NT2/D1 (cell line): ENCODE measurements at regions not wholly inside any gene's neighbourhood (a gene's known extent, or its start where the extent isn't known, plus 50 kb on each side); places are given as distances from the start of the nearest gene placed in this dataset.

Experiments used
- DNase-seq: peaks from one replicate; pipeline ENCODE4 v3.0.0-alpha.2; 2011; ENCODE audit warnings: low read depth, low spot score
- H3K27me3 ChIP-seq: 2 replicates; pipeline ENCODE4 v1.6.0; 2011; ENCODE audit warnings: mild to moderate bottlenecking; ENCODE audit not compliant: insufficient read length, insufficient read depth
- H3K36me3 ChIP-seq: 2 replicates; pipeline ENCODE4 v1.6.1; 2011; ENCODE audit warnings: mild to moderate bottlenecking, low read length, mixed read lengths; ENCODE audit not compliant: insufficient read depth, insufficient read length
- H3K4me1 ChIP-seq: 2 replicates; pipeline ENCODE4 v1.5.1; 2011; ENCODE audit not compliant: insufficient read depth, insufficient read length
- H3K4me3 ChIP-seq: 2 replicates; pipeline ENCODE4 v1.5.1; 2011; ENCODE audit warnings: low read depth; ENCODE audit not compliant: insufficient read length
- H3K9ac ChIP-seq: 2 replicates; pipeline ENCODE4 v1.6.0; 2011; ENCODE audit warnings: low read depth; ENCODE audit not compliant: insufficient read length
- H3K9me3 ChIP-seq: 2 replicates; pipeline ENCODE4 v1.5.1; 2011; ENCODE audit warnings: mild to moderate bottlenecking, low read length; ENCODE audit not compliant: insufficient read depth
- SUZ12 ChIP-seq: IDR thresholded peaks from 2 replicates; pipeline ENCODE4 v1.6.1; 2011; ENCODE audit not compliant: insufficient read length, insufficient read depth; ENCODE audit errors: extremely low read depth
- YY1 ChIP-seq: IDR thresholded peaks from 2 replicates; pipeline ENCODE4 v1.6.1; 2011; ENCODE audit not compliant: insufficient read length, insufficient read depth
- ZNF274 ChIP-seq: IDR thresholded peaks from 2 replicates; pipeline ENCODE4 v1.6.1; 2011; ENCODE audit warnings: mild to moderate bottlenecking, low read depth, low read length

DNA sequence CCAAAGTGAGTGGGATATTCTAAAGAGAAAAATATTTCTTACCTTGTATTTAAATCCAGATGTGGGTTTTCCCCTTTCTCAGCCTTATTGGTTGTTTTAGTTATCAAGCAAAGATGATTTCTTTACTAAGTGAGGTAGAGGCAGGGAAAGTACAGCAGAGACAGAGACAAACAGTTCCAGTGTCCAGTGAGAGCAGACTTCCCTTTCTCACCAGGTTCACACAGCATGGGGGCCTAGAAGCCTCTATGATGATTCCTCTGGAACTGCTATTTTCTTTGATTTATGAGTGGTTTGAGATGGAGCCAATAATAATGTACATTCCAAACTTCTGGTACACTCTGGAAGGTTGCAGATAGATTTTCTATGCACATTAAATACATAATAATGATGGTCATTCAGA lies 234.0 kb upstream of the MARCKS start:
- no peaks in the 10 kb centered on the region for H3K4me1 ChIP-seq
- no peaks in the 10 kb centered on the region for H3K36me3 ChIP-seq
- H3K9ac ChIP-seq, result no peak overlapping the region
- H3K4me3 ChIP-seq, result no peak overlapping the region
- DNase-seq, result no peak
- no peaks in the 10 kb centered on the region for H3K27me3 ChIP-seq
- no peaks in the 10 kb centered on the region for H3K9me3 ChIP-seq
- TF ChIP-seq ZNF274 (no peak), YY1 (no peak), SUZ12 (no peak)

DNA sequence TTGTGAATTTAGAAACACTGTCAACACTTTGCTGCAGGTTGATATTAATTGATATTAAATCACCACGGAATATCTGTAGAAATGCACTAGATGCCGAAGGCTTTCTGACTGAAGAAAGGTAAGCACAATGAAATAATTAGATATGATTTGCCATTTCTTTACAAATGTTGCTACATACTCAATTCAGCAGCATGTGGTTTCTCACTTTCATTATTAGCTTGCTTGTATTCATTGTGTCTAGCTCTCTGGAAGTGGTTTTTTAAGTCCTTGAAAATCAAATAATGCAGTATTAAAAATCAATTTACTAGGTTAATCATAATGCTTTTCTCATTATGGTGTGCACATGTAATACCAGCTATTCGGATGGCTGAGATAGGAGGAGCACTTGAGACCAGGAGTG lies 231.3 kb upstream of the MARCKS start:
- Histone ChIP-seq H3K4me1 (no peaks in the 10 kb centered on the region), H3K4me3 (no peak overlapping the region), H3K36me3 (no peaks in the 10 kb centered on the region), H3K9me3 (no peaks in the 10 kb centered on the region), H3K27me3 (no peaks in the 10 kb centered on the region), H3K9ac (no peak overlapping the region)
- no peak for TF ChIP-seq SUZ12
- no peak for TF ChIP-seq YY1
- TF ChIP-seq ZNF274, result no peak
- DNase-seq, result no peak

- no peak for TF ChIP-seq ZNF274
- TF ChIP-seq YY1, result no peak
- TF ChIP-seq SUZ12, result no peak
Measured at GRCh38 chr6:113626475-113626874, 230.7 kb upstream of the MARCKS start.

GRCh38 chr6:113627480-113627879 lies 229.7 kb upstream of the MARCKS start:
- no peaks in the 10 kb centered on the region for H3K36me3 ChIP-seq
- H3K27me3 ChIP-seq, result no peaks in the 10 kb centered on the region
- H3K9ac ChIP-seq, result no peak overlapping the region
- no peak for DNase-seq
- no peak for TF ChIP-seq SUZ12
- no peak for TF ChIP-seq YY1
- no peak for TF ChIP-seq ZNF274
- no peaks in the 10 kb centered on the region for H3K9me3 ChIP-seq
- H3K4me1 ChIP-seq, result no peaks in the 10 kb centered on the region
- no peak overlapping the region for H3K4me3 ChIP-seq

More at GRCh38 chr6:113626475-113626874, 230.7 kb upstream of the MARCKS start:
- H3K4me1 ChIP-seq, result no peaks in the 10 kb centered on the region
- no peaks in the 10 kb centered on the region for H3K27me3 ChIP-seq
- no peaks in the 10 kb centered on the region for H3K9me3 ChIP-seq
- H3K4me3 ChIP-seq, result no peak overlapping the region
- no peak overlapping the region for H3K9ac ChIP-seq
- DNase-seq, result no peak
- H3K36me3 ChIP-seq, result no peaks in the 10 kb centered on the region

- TF ChIP-seq SUZ12 (no peak), YY1 (no peak), ZNF274 (no peak)
- DNase-seq, result no peak
- Histone ChIP-seq H3K4me1 (no peaks in the 10 kb centered on the region), H3K4me3 (no peak overlapping the region), H3K27me3 (no peaks in the 10 kb centered on the region), H3K9me3 (no peaks in the 10 kb centered on the region), H3K9ac (no peak overlapping the region), H3K36me3 (no peaks in the 10 kb centered on the region)
Measured at GRCh38 chr6:113629256-113629655, 227.9 kb upstream of the MARCKS start.

DNA sequence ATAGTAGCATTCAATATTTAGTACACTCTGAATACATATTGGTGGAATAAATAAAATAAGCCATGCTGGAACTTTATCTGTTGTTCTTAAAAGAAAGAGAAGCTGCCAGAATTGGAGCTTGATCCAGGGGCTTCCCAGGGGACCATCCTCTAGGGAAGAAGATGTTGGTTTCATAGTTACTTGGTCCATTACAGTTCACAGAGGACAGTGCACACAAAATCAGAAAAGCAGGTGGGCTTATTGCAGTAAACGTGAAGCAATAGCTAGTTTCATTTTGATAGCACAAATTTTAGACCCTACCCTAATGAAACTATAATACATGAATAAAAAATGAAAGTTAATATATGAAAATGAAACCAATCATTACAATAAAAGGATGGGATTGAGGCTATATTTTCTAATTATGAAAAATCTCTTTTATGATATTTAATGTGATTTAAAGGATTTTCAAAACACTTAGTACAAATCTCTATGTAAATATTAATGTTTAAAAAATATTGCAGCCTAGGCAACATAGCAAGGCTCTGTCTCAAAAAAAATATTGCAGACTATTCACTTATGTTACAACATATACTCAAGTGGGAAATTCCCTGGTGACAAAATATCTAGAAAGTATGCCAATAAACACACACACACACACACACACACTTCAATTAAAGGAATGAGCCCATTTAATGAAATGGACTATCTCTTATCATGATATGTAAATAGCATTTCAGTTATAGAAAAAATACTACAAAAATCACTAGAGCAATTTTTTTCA lies 227.0 kb upstream of the MARCKS start:
- H3K27me3 ChIP-seq, result no peaks in the 10 kb centered on the region
- no peaks in the 10 kb centered on the region for H3K9me3 ChIP-seq
- H3K36me3 ChIP-seq, result no peaks in the 10 kb centered on the region
- H3K4me3 ChIP-seq, result no peak overlapping the region
- TF ChIP-seq ZNF274 (no peak), SUZ12 (no peak), YY1 (no peak)
- no peak for DNase-seq
- no peaks in the 10 kb centered on the region for H3K4me1 ChIP-seq
- H3K9ac ChIP-seq, result no peak overlapping the region

DNA sequence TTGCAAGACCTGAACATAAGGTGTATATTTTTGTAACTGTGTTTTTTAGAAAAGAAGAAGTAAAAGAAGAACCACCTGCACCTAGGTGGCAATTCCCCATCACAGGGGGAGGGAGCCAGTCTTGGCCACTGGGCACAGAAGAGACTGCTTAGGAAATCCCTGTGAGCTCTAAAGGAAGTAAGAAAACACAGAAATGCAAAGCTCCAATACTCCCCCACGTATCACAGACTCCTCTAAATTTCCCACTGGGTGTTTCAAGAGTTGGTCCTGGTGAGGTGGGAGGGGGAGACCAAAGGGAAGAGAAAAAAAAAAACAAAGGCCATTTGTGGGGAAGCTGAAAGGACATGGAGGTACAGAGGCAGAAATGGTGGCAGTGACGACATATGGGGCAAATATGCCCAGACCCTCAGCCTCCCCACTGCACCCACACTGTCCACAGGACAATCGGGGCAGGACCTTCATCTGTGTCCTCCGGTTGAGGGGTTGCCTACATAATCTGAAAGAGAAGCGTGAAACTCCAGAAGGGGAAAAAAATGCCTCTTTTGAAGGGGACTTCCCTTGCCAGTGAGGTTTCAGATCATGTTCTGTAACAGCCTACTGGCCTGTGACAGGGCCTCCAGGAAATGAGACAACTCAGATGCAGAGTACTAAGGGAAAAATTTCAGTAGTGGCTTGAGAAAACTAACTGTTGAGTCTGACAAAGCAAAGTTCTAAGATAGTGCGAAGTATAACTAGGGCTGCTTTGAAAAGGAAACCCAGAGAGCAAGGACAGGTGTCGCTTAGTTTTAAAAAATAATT lies 226.2 kb upstream of the MARCKS start:
- Histone ChIP-seq H3K4me1 (no peaks in the 10 kb centered on the region), H3K9ac (no peak overlapping the region), H3K4me3 (no peak overlapping the region), H3K36me3 (no peaks in the 10 kb centered on the region), H3K9me3 (no peaks in the 10 kb centered on the region), H3K27me3 (no peaks in the 10 kb centered on the region)
- no peak for DNase-seq
- no peak for TF ChIP-seq ZNF274
- no peak for TF ChIP-seq SUZ12
